ENCODE measurements at regions not wholly inside any gene's neighbourhood (a gene's known extent, or its start where the extent isn't known, plus 50 kb on each side); places are given as distances from the start of the nearest gene placed in this dataset.

DNA sequence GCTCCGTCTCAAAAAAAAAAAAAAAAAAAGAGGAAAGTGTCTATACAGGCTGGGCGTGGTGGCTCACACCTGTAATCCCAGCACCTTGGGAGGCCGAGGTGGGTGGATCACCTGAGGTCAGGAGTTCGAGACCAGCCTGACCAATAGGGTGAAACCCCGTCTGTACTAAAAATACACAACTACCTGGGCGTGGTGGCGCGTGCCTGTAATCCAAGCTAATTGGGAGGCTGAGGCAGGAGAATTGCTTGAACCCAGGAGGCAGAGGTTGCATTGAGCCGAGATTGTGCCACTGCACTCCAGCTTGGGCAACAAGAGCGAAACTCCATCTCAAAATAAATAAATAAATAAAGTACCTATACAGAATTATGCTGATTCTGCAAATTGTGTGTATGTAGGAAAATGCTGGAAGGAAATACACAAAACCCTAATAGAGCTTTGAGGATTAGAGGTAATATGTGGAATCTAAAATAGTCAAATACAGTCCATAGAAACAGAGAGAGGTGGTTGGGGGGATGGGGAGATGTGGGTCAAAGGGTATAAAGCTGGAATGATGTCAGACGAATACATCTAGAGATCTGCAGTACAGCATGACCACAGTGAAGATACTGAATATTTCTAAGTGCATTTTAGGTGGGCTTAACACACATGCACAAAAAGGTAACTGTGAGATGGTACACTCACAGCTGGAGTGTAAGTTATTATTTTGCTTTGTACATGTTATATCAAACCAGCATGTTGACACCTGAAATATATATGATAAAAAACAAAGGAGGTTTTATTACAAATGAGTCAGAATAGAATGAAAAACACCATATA lies 174.5 kb upstream of the KLF14 start:
- no peaks in the 10 kb centered on the region for H3K27me3 Mint-ChIP-seq
- H3K36me3 Mint-ChIP-seq (ENCODE audit: low read depth), result peaks cover 55% of the 10 kb centered on the region

GRCh38 chr7:130909161-130909836 lies 175.3 kb upstream of the KLF14 start:
- Mint-ChIP-seq H3K27ac (peak overlapping the region; percentile 94), H3K9me3 (no peaks in the 10 kb centered on the region), H3K4me1 (peaks cover 74% of the 10 kb centered on the region), H3K4me3 (peak overlapping the region; percentile 82), H3K27me3 (no peaks in the 10 kb centered on the region), H3K36me3 (ENCODE audit: low read depth) (peaks cover 49% of the 10 kb centered on the region)
- ChIA-PET POLR2A (no interaction called here), CTCF (interaction anchor here (0.5 to 0.9 kb wide), 2 partner anchors 51 to 870 kb away, joined by 3 to 4 read pairs; no protein-coding TSS in a partner anchor)
- no peak for DNase-seq

More for the DNA sequence above, 174.5 kb upstream of the KLF14 start:
- Mint-ChIP-seq H3K4me1 (peaks cover 74% of the 10 kb centered on the region), H3K9me3 (no peaks in the 10 kb centered on the region), H3K4me3 (no peak overlapping the region), H3K27ac (peak overlapping the region; percentile 94)
- no peak for DNase-seq
- POLR2A ChIA-PET, result no interaction called here
- CTCF ChIA-PET, result interaction anchor here (0.5 to 0.9 kb wide), 3 partner anchors 52 to 869 kb away, joined by 3 to 4 read pairs (median 4); no protein-coding TSS in a partner anchor

- ChIA-PET CTCF (interaction anchor here (1.6 kb wide), 1 partner anchor 50 kb away, joined by 6 read pairs; no protein-coding TSS in a partner anchor), POLR2A (no interaction called here)
- Mint-ChIP-seq H3K4me1 (peaks cover 76% of the 10 kb centered on the region), H3K36me3 (ENCODE audit: low read depth) (peaks cover 44% of the 10 kb centered on the region), H3K4me3 (peak overlapping the region; percentile 82), H3K27ac (peak overlapping the region; percentile 94), H3K27me3 (no peaks in the 10 kb centered on the region), H3K9me3 (no peaks in the 10 kb centered on the region)
- no peak for DNase-seq
These were observed 176.1 kb upstream of the KLF14 start for GRCh38 chr7:130909881-130910672.

DNA sequence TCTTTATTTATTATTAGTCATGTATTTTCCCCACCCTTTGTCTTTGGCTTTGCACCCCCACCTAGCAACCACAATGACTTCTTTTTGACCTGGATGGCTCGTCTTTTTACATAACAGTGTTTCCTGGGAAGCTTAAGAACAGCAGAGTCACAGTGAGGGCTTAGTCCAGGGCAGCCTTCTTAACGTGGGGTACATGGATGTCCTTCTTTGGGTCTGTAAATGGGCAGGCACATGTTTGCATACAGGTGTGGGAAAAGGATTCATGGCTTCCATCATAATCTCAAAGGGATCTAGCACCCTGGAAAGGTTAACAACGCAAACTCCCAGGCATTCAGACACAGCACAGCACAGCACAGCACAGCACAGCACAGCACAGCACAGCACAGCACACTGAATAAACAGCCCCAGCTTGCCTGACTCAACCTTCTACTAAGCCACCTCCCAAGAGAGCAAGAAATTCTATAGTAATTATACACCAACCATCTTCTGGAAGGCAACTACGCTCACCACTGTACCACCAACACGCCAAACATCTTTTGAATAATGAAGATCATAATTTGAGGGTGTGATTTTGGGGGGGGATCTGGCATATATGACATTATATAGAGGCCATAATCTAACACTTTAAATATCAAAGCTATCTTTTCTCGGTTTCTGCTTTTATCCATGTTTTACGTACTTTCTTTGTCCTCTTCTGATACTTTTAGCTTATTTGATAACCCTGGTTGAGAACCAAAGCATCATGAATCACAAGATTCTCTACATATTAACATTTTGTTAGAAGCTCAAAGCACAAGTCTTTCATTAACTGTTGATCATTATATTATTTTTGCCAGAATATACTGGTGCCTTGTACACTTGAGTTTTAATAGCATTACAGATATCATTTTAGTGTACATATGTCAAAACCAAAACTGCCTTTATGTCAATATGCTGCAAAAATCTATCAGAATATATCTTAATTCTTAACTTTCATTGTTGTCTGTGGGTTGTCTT lies 177.2 kb upstream of the KLF14 start:
- Mint-ChIP-seq H3K9me3 (no peaks in the 10 kb centered on the region), H3K4me3 (peak overlapping the region; percentile 82), H3K27ac (peak overlapping the region; percentile 94), H3K4me1 (peaks cover 78% of the 10 kb centered on the region), H3K36me3 (ENCODE audit: low read depth) (peaks cover 55% of the 10 kb centered on the region), H3K27me3 (no peaks in the 10 kb centered on the region)
- ChIA-PET CTCF (interaction anchor here (0.6 to 1.6 kb wide), 4 partner anchors 11 to 48 kb away, joined by 3 to 8 read pairs (median 4); no protein-coding TSS in a partner anchor), POLR2A (interaction anchor here (0.7 kb wide), 1 partner anchor 48 kb away, joined by 4 read pairs; no protein-coding TSS in a partner anchor)
- no peak for DNase-seq

- no peaks in the 10 kb centered on the region for H3K27me3 Mint-ChIP-seq
- DNase-seq, result no peak
- peaks cover 82% of the 10 kb centered on the region for H3K4me1 Mint-ChIP-seq
- peak overlapping the region; percentile 82 for H3K4me3 Mint-ChIP-seq
- ChIA-PET CTCF (interaction anchor here (0.8 to 3.2 kb wide), 6 partner anchors 10 to 100 kb away, joined by 3 to 15 read pairs (median 4); no protein-coding TSS in a partner anchor), POLR2A (interaction anchor here (0.5 to 1.3 kb wide), 2 partner anchors 48 to 64 kb away, joined by 4 to 8 read pairs; no protein-coding TSS in a partner anchor)
- peaks cover 59% of the 10 kb centered on the region for H3K36me3 Mint-ChIP-seq (ENCODE audit: low read depth)
- peak overlapping the region; percentile 94 for H3K27ac Mint-ChIP-seq
- no peaks in the 10 kb centered on the region for H3K9me3 Mint-ChIP-seq
These were observed 178.3 kb upstream of the KLF14 start for GRCh38 chr7:130912082-130912861.

DNA sequence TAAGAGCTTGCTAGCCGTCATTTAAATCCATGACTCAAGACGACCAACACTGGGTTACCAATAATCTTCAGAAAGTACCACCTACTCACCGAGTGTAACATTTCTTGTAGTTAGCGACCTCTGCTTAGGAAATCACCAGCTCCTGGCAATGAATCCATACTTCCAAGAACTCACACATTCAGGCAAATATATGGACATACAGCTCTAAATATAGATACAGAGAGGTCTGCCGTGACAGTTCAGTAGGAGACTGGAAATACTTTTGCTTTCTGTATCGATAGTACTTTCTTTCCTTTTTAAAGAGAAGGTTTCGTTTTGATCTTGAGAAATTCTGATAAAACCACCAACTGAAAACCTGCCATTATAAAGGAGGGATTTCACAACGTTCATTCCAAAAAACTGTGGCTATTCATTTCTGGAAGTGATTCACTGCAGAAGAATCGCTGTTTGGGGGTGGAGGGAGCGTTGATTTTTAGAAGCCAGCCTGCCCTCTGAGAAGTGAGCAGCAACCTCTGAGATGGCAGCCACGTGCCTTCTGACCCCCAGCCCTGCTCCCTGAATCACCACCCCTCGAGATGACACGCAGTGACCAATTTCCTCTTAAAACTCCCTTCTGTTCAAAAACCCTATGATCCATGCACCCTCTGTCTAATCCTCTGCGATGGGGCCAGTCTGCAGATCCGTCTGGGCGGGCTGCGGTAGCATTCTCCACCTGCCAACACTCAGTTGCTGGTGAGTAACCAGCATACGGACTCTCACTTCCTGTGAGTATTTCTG lies 179.0 kb upstream of the KLF14 start:
- Mint-ChIP-seq H3K36me3 (ENCODE audit: low read depth) (peaks cover 58% of the 10 kb centered on the region), H3K4me1 (peaks cover 85% of the 10 kb centered on the region), H3K27ac (peak overlapping the region; percentile 94), H3K27me3 (no peaks in the 10 kb centered on the region), H3K9me3 (no peaks in the 10 kb centered on the region), H3K4me3 (peak overlapping the region; percentile 82)
- CTCF ChIA-PET, result interaction anchor here (1.0 to 3.2 kb wide), 10 partner anchors 9 to 99 kb away, joined by 3 to 15 read pairs (median 6); no protein-coding TSS in a partner anchor
- POLR2A ChIA-PET, result interaction anchor here (0.5 to 1.3 kb wide), 6 partner anchors 16 to 401 kb away, joined by 3 to 8 read pairs (median 4); no protein-coding TSS in a partner anchor
- DNase-seq, result peak; percentile 88

- DNase-seq, result no peak
- Mint-ChIP-seq H3K27ac (peak overlapping the region; percentile 94), H3K4me1 (peaks cover 90% of the 10 kb centered on the region), H3K27me3 (no peaks in the 10 kb centered on the region), H3K9me3 (no peaks in the 10 kb centered on the region), H3K36me3 (ENCODE audit: low read depth) (peaks cover 60% of the 10 kb centered on the region), H3K4me3 (peak overlapping the region; percentile 82)
- CTCF ChIA-PET, result interaction anchor here (0.6 to 3.2 kb wide), 13 partner anchors 8 to 91 kb away, joined by 3 to 15 read pairs (median 5); no protein-coding TSS in a partner anchor
- POLR2A ChIA-PET, result interaction anchor here (0.6 to 1.3 kb wide), 6 partner anchors 15 to 400 kb away, joined by 3 to 12 read pairs (median 4); no protein-coding TSS in a partner anchor
These were observed 179.9 kb upstream of the KLF14 start for GRCh38 chr7:130913639-130914553.

- Mint-ChIP-seq H3K36me3 (ENCODE audit: low read depth) (peaks cover 60% of the 10 kb centered on the region), H3K9me3 (no peaks in the 10 kb centered on the region), H3K27ac (peak overlapping the region; percentile 94), H3K27me3 (no peaks in the 10 kb centered on the region), H3K4me3 (peak overlapping the region; percentile 82), H3K4me1 (peaks cover 89% of the 10 kb centered on the region)
- DNase-seq, result no peak
- ChIA-PET CTCF (interaction anchor here (0.6 to 3.2 kb wide), 12 partner anchors 9 to 45 kb away, joined by 3 to 15 read pairs (median 5); no protein-coding TSS in a partner anchor), POLR2A (interaction anchor here (0.6 kb wide), 1 partner anchor 36 kb away, joined by 12 read pairs; no protein-coding TSS in a partner anchor)
These were observed 180.7 kb upstream of the KLF14 start for GRCh38 chr7:130914554-130915294.

GRCh38 chr7:130917669-130918128 lies 183.7 kb upstream of the KLF14 start:
- Mint-ChIP-seq H3K27me3 (no peaks in the 10 kb centered on the region), H3K4me1 (peaks cover 89% of the 10 kb centered on the region), H3K27ac (peak overlapping the region; percentile 94), H3K4me3 (no peak overlapping the region), H3K36me3 (ENCODE audit: low read depth) (peaks cover 57% of the 10 kb centered on the region), H3K9me3 (no peaks in the 10 kb centered on the region)
- DNase-seq, result no peak
- ChIA-PET CTCF (interaction anchor here (1.0 to 1.2 kb wide), 3 partner anchors 9 to 20 kb away, joined by 3 to 4 read pairs (median 4); no protein-coding TSS in a partner anchor), POLR2A (no interaction called here)

Measured in activated CD4-positive, alpha-beta T cell treated with anti-CD3 and anti-CD28 coated beads, Interleukin-2, amount 10 ng/mL, durations not matched to agents 7 days and 5 days (primary cell).